ENCODE measurements at regions not wholly inside any gene's neighbourhood (a gene's known extent, or its start where the extent isn't known, plus 50 kb on each side); places are given as distances from the start of the nearest gene placed in this dataset.

GRCh38 chr3:6770397-6770690 is 90.6 kb upstream of the GRM7 start:
- no peak for DNase-seq (ENCODE audit: low spot score)

- DNase-seq (ENCODE audit: low spot score): no peak
These were observed 89.7 kb upstream of the GRM7 start for GRCh38 chr3:6771171-6771570.

GRCh38 chr3:6779140-6779539 is 81.8 kb upstream of the GRM7 start:
- no peak for DNase-seq (ENCODE audit: low spot score)

- no peak for DNase-seq (ENCODE audit: low spot score)
These were observed 79.8 kb upstream of the GRM7 start for GRCh38 chr3:6781092-6781491.

GRCh38 chr3:6785726-6786125 is 75.2 kb upstream of the GRM7 start:
- no peak for DNase-seq (ENCODE audit: low spot score)

GRCh38 chr3:6791161-6791560 is 69.8 kb upstream of the GRM7 start:
- DNase-seq (ENCODE audit: low spot score): no peak

- DNase-seq (ENCODE audit: low spot score): peak; percentile 20
These were observed 61.5 kb upstream of the GRM7 start for GRCh38 chr3:6799264-6799915.

- DNase-seq (ENCODE audit: low spot score): no peak
These were observed 57.3 kb upstream of the GRM7 start for GRCh38 chr3:6803619-6804018.

GRCh38 chr3:6805236-6805635 is 55.7 kb upstream of the GRM7 start:
- DNase-seq (ENCODE audit: low spot score): no peak

GRCh38 chr3:6806991-6807390 is 53.9 kb upstream of the GRM7 start:
- no peak for DNase-seq (ENCODE audit: low spot score)

GRCh38 chr3:6807967-6808588 is 52.8 kb upstream of the GRM7 start:
- DNase-seq (ENCODE audit: low spot score): no peak

- no peak for DNase-seq (ENCODE audit: low spot score)
These were observed 51.6 kb upstream of the GRM7 start for GRCh38 chr3:6809349-6809748.
